Psoas muscle (tissue), 7 donors: ENCODE measurements at regions not wholly inside any gene's neighbourhood (a gene's known extent, or its start where the extent isn't known, plus 50 kb on each side); places are given as distances from the start of the nearest gene placed in this dataset.

Source experiments
- ATAC-seq, 4 donors: fragments of 200-7000 bp; cut with Tn5 transposase; one replicate each; pipeline ENCODE4 v1.9.1; 2020; ENCODE audit warnings: moderate library complexity in 3 of 4, mild to moderate bottlenecking in 2 of 4
- DNase-seq, 2 donors: peaks; one replicate each; pipeline ENCODE4 v3.0.0-alpha.2; 2020
- H3K27ac ChIP-seq: fragments of 200-600 bp; one replicate; pipeline ENCODE4 v1.8.0; 2022
- H3K27me3 ChIP-seq, 3 donors: fragments of 200-600 bp in 1 of 3; one replicate each; pipeline versions ENCODE4 v1.6.1 to v1.8.0; 2013 to 2022; ENCODE audit warnings: low read length in 2 of 3, mild to moderate bottlenecking in 2 of 3, moderate library complexity in 1 of 3; ENCODE audit not compliant: insufficient read depth in 3 of 3
- H3K36me3 ChIP-seq, 2 donors: fragments of 200-600 bp in 1 of 2; one replicate each; pipeline versions ENCODE4 v1.6.1 to v1.8.0; 2013 to 2022; ENCODE audit warnings: low read depth in 1 of 2, mild to moderate bottlenecking in 1 of 2, moderate library complexity in 1 of 2; ENCODE audit not compliant: insufficient read depth in 1 of 2
- H3K4me1 ChIP-seq: fragments of 200-600 bp; one replicate; pipeline ENCODE4 v1.8.0; 2022
- H3K4me3 ChIP-seq: fragments of 200-600 bp; one replicate; pipeline ENCODE4 v1.8.0; 2022; ENCODE audit warnings: mild to moderate bottlenecking
- H3K9me3 ChIP-seq: fragments of 200-600 bp; one replicate; pipeline ENCODE4 v1.8.0; 2022
- CTCF ChIP-seq: fragments of 200-600 bp; IDR thresholded peaks from one replicate; pipeline ENCODE4 v1.8.0; 2022; ENCODE audit warnings: antibody characterized with exemption
- WGBS, 3 donors: extraction: QIAGEN DNeasy Blood & Tissue Kit; methylation state at CpG; one replicate each; pipeline versions ENCODE4 v1.1.6 to v1.1.7; 2013; 5-methylcytosine and 5-hydroxymethylcytosine counted together
- intact Hi-C, 2 donors: fragments of 100-400 bp; cut with DNase I; formaldehyde crosslinking; loops; one replicate each; pipeline versions ENCODE4 v1.11.0 to v1.14.2; 2022
- donor health status: healthy with polysubstance abuse.
- donor health status: DM: no; HTN: no; CAD: no; lungs with moderate emphysema.
- donor health status: Bipolar disorder and iron deficiency.
- donor health status: healthy.
- donor health status: DM: yes; HTN: yes; CAD: no.
- donor health status: DM: no; HTN: no; CAD: no.
- donor health status: DM: yes; HTN: yes; CAD: no.

GRCh38 chrX:38882894-38883626 lies 81.8 kb downstream of the MID1IP1 start:
- TF ChIP-seq CTCF = no peak
- Histone ChIP-seq H3K27me3 (no peaks in the 10 kb centered on the region), H3K4me3 (no peak overlapping the region), H3K36me3 (no peaks in the 10 kb centered on the region), H3K4me1 (peaks cover 13% of the 10 kb centered on the region), H3K9me3 (no peaks in the 10 kb centered on the region), H3K27ac (no peak overlapping the region)
- intact Hi-C loops = no loop called here
- 68 to 92% (median 79%) methylated on average over 4 of the region's 4 CpGs for WGBS, 3 donors
- peak in 1 of 2 donors; percentile 35 for DNase-seq
- ATAC-seq = peak; percentile 67 to 94 (median 85)

GRCh38 chrX:38886112-38886511 lies 84.9 kb downstream of the MID1IP1 start:
- no peak for TF ChIP-seq CTCF
- ATAC-seq = no peak
- Histone ChIP-seq H3K4me1 (no peaks in the 10 kb centered on the region), H3K9me3 (no peaks in the 10 kb centered on the region), H3K36me3 (no peaks in the 10 kb centered on the region), H3K27ac (no peak overlapping the region), H3K4me3 (no peak overlapping the region), H3K27me3 (no peaks in the 10 kb centered on the region)
- 100% methylated on average over 1 of the region's 1 CpG for WGBS, 3 donors
- intact Hi-C loops = no loop called here
- DNase-seq = no peak

- no peak for DNase-seq
- intact Hi-C loops = no loop called here
- H3K36me3 ChIP-seq = no peaks in the 10 kb centered on the region
- no peak overlapping the region for H3K27ac ChIP-seq
- peaks cover 0 to 6% (median 0%) of the 10 kb centered on the region in 3 donors for H3K27me3 ChIP-seq
- WGBS, 3 donors = 41 to 92% (median 76%) methylated on average over 2 of the region's 2 CpGs
- no peaks in the 10 kb centered on the region for H3K9me3 ChIP-seq
- no peak for ATAC-seq
- no peak overlapping the region for H3K4me3 ChIP-seq
- H3K4me1 ChIP-seq = no peaks in the 10 kb centered on the region
- TF ChIP-seq CTCF = no peak
These were observed 86.0 kb downstream of the MID1IP1 start for GRCh38 chrX:38887222-38887621.

GRCh38 chrX:38890326-38890725 lies 89.1 kb downstream of the MID1IP1 start:
- ATAC-seq (no peak), DNase-seq (no peak)
- H3K27me3 ChIP-seq = peaks cover 0 to 7% (median 0%) of the 10 kb centered on the region in 3 donors
- intact Hi-C loops = no loop called here
- H3K4me1 ChIP-seq = no peaks in the 10 kb centered on the region
- H3K36me3 ChIP-seq = no peaks in the 10 kb centered on the region
- H3K4me3 ChIP-seq = no peak overlapping the region
- 36 to 50% (median 43%) methylated on average over 1 of the region's 1 CpG for WGBS, 3 donors
- no peak overlapping the region for H3K27ac ChIP-seq
- H3K9me3 ChIP-seq = no peaks in the 10 kb centered on the region
- TF ChIP-seq CTCF = no peak

GRCh38 chrX:38890963-38891362 lies 89.7 kb downstream of the MID1IP1 start:
- no peak for DNase-seq
- no peak for ATAC-seq
- Histone ChIP-seq H3K4me1 (no peaks in the 10 kb centered on the region), H3K36me3 (no peaks in the 10 kb centered on the region), H3K27ac (no peak overlapping the region), H3K9me3 (no peaks in the 10 kb centered on the region), H3K27me3 (peaks cover 0 to 7% (median 0%) of the 10 kb centered on the region in 3 donors), H3K4me3 (no peak overlapping the region)
- intact Hi-C loops = no loop called here
- no peak for TF ChIP-seq CTCF
- WGBS, 3 donors = 78 to 99% (median 81%) methylated on average over 6 of the region's 6 CpGs
